Activated CD8-positive, alpha-beta T cell treated with anti-CD3 and anti-CD28 coated beads for 36 hours (primary cell): ENCODE measurements at regions not wholly inside any gene's neighbourhood (a gene's known extent, or its start where the extent isn't known, plus 50 kb on each side); places are given as distances from the start of the nearest gene placed in this dataset.

Source experiments
- ATAC-seq: fragments of 200-7000 bp; cut with Tn5 transposase; one replicate; pipeline ENCODE4 v1.10.0; 2021; ENCODE audit warnings: mild to moderate bottlenecking, moderate library complexity
- CTCF ChIA-PET: fragments of 350-600 bp; sonication (Branson Sonifier 250); formaldehyde crosslinking; loops from one replicate; lab custom pipeline; 2021; ENCODE audit warnings: antibody characterized with exemption; lab: Charles Lee
- POLR2A ChIA-PET: fragments of 350-600 bp; sonication (Branson Sonifier 250); formaldehyde crosslinking; loops from one replicate; lab custom pipeline; 2021; ENCODE audit warnings: antibody characterized with exemption; lab: Charles Lee
- DNase-seq: peaks from one replicate; pipeline ENCODE4 v3.0.0-alpha.2; 2020
- H3K27ac Mint-ChIP-seq: one replicate; pipeline ENCODE4 v1.8.0; 2021; ENCODE audit warnings: mild to moderate bottlenecking, mixed read lengths
- H3K27me3 Mint-ChIP-seq: one replicate; pipeline ENCODE4 v1.8.0; 2021; ENCODE audit warnings: mixed read lengths
- H3K36me3 Mint-ChIP-seq: one replicate; pipeline ENCODE4 v1.8.0; 2021; ENCODE audit warnings: low read depth, mixed read lengths
- H3K4me1 Mint-ChIP-seq: one replicate; pipeline ENCODE4 v1.8.0; 2021; ENCODE audit warnings: low read depth, mixed read lengths
- H3K4me3 Mint-ChIP-seq: one replicate; pipeline ENCODE4 v1.8.0; 2021; ENCODE audit warnings: mild to moderate bottlenecking, moderate library complexity, mixed read lengths
- H3K9me3 Mint-ChIP-seq: one replicate; pipeline ENCODE4 v1.8.0; 2021; ENCODE audit warnings: mixed read lengths
- CTCF ChIP-seq: fragments of 200-600 bp; IDR thresholded peaks from one replicate; pipeline ENCODE4 v1.8.0; 2022; ENCODE audit warnings: antibody characterized with exemption, mild to moderate bottlenecking
- intact Hi-C: fragments of 100-400 bp; cut with micrococcal nuclease; formaldehyde crosslinking; loops from one replicate; pipeline ENCODE4 v1.10.0; 2022

- ChIA-PET POLR2A (no interaction called here), CTCF (no interaction called here)
- DNase-seq (no peak), ATAC-seq (no peak)
- Mint-ChIP-seq H3K27me3 (no peaks in the 10 kb centered on the region), H3K36me3 (no peaks in the 10 kb centered on the region), H3K4me3 (no peak overlapping the region), H3K27ac (no peak overlapping the region), H3K9me3 (no peaks in the 10 kb centered on the region), H3K4me1 (no peaks in the 10 kb centered on the region)
- TF ChIP-seq CTCF = no peak
- intact Hi-C loops = no loop called here
These were observed 891.6 kb upstream of the CRIM1 start for GRCh38 chr2:35463805-35464596.

- Mint-ChIP-seq H3K9me3 (no peaks in the 10 kb centered on the region), H3K4me3 (no peak overlapping the region), H3K36me3 (no peaks in the 10 kb centered on the region), H3K27ac (no peak overlapping the region), H3K4me1 (no peaks in the 10 kb centered on the region), H3K27me3 (no peaks in the 10 kb centered on the region)
- intact Hi-C loops = no loop called here
- ChIA-PET CTCF (no interaction called here), POLR2A (no interaction called here)
- no peak for DNase-seq
- no peak for ATAC-seq
- TF ChIP-seq CTCF = no peak
These were observed 893.2 kb upstream of the CRIM1 start for GRCh38 chr2:35462226-35462998.

- CTCF ChIA-PET = no interaction called here
- H3K9me3 Mint-ChIP-seq = no peaks in the 10 kb centered on the region
- intact Hi-C loops = no loop called here
- no peaks in the 10 kb centered on the region for H3K27me3 Mint-ChIP-seq
- DNase-seq (no peak), ATAC-seq (no peak)
- no peak for TF ChIP-seq CTCF
- H3K4me1 Mint-ChIP-seq = no peaks in the 10 kb centered on the region
- H3K27ac Mint-ChIP-seq = no peak overlapping the region
- no peaks in the 10 kb centered on the region for H3K36me3 Mint-ChIP-seq
- POLR2A ChIA-PET = no interaction called here
- no peak overlapping the region for H3K4me3 Mint-ChIP-seq
These were observed 894.2 kb upstream of the CRIM1 start for GRCh38 chr2:35461406-35461805.

GRCh38 chr2:35454966-35455638, 900.5 kb upstream of the CRIM1 start:
- H3K27me3 Mint-ChIP-seq = no peaks in the 10 kb centered on the region
- POLR2A ChIA-PET = no interaction called here
- peaks cover 1% of the 10 kb centered on the region for H3K9me3 Mint-ChIP-seq
- no peak for DNase-seq
- ATAC-seq = no peak
- CTCF ChIA-PET = no interaction called here
- H3K4me1 Mint-ChIP-seq = no peaks in the 10 kb centered on the region
- no peaks in the 10 kb centered on the region for H3K36me3 Mint-ChIP-seq
- intact Hi-C loops = no loop called here
- no peak overlapping the region for H3K4me3 Mint-ChIP-seq
- TF ChIP-seq CTCF = no peak
- H3K27ac Mint-ChIP-seq = no peak overlapping the region

GRCh38 chr2:35447821-35448220, 907.8 kb upstream of the CRIM1 start:
- Mint-ChIP-seq H3K27ac (no peak overlapping the region), H3K36me3 (no peaks in the 10 kb centered on the region), H3K9me3 (peaks cover 1% of the 10 kb centered on the region), H3K4me3 (no peak overlapping the region), H3K4me1 (no peaks in the 10 kb centered on the region), H3K27me3 (no peaks in the 10 kb centered on the region)
- no peak for DNase-seq
- ChIA-PET POLR2A (no interaction called here), CTCF (no interaction called here)
- ATAC-seq = no peak
- no peak for TF ChIP-seq CTCF
- intact Hi-C loops = no loop called here
